Femur (tissue), 1 donor: ENCODE measurements at regions not wholly inside any gene's neighbourhood (a gene's known extent, or its start where the extent isn't known, plus 50 kb on each side); places are given as distances from the start of the nearest gene placed in this dataset.

Experiments
- DNase-seq: peaks from one replicate; pipeline ENCODE4 v3.0.0-alpha.2; 2017

- no peak for DNase-seq
These were observed 252.3 kb upstream of the ZP4 start for GRCh38 chr1:238143038-238143437.

DNA sequence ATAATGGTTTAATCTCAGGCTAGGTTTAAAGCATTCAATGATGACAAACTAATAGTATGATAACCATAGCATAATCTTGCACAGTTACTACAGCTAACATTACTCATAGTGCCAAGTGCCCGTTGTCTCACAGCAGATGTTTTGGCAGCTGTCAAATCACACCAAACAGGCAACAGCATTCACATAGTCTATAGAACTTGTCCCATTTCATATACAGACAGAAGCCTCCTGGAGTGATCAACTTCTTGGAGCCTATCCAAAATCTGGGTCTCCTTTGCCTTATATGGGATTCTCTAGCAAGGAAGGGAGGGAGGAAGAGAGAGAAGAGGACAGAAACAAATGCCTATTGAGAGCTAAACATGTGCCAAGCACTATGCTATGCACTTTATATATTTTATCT, 250.6 kb upstream of the ZP4 start:
- DNase-seq: no peak

DNA sequence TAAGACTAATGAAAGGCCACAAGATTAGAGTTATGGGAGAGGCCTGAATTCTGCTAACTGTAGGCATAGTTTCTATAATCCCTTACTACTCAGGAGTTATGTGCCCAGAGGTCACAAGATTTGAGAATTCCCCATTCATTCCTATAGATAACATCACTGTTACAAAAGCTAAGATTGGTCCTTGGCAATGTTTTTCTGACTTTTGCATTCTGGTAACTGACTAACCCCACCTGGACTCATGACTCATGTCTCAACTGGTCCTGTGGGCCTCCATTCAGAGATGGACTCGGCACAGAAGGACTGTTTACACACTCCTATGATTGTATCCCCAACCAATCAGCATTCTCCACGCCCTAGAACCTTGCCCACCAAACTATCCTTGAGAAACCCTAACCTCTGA, 249.0 kb upstream of the ZP4 start:
- DNase-seq: no peak

- DNase-seq: no peak
These were observed 247.4 kb upstream of the ZP4 start for GRCh38 chr1:238138059-238138626.

DNA sequence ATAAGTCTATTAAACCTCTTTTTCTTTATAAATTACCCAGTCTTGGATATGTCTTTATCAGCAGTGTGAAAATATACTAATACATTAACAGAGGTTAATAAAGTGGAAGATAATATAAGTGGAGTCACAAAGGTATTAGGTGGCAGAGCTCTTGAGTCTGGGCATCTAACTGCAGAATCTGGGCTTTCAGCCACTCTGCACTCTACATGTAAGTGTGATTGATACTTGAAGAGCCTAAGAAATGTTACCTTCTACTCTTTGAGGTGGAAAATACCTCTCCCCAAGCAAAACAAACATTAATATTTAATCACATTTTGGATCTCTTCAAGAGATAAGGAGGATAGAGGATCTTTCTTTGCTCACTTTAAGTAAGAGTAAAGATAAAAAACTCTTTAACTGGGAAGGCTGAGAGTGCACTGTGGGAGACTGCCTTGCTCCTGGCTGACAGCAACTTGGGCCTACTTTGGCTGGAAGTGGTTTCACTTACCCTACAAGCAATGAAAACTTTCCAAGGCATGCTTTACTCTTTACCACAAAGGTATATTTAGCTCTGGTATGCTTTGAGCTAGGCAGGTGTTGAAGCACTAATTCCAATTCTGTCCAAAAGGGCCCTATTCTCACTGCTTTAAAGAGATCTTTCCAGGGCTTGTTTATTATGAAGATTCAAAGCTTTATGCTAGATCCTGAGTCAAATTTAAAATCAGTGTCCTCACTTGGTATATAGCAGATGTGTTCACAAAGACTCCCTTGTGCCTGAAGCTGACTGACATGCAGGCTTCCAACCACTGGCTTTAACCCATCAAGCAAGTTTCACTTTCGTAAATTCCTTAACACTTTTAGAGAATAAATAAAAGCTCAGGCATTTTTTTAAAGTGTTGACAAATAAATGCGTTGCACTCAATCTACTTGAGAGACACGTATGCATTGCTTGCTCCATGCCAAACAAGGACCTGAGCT, 245.3 kb upstream of the ZP4 start:
- no peak for DNase-seq

GRCh38 chr1:238129677-238130076, 239.0 kb upstream of the ZP4 start:
- no peak for DNase-seq

GRCh38 chr1:238123201-238123600, 232.5 kb upstream of the ZP4 start:
- DNase-seq: no peak

- DNase-seq: no peak
These were observed 229.1 kb upstream of the ZP4 start for GRCh38 chr1:238119861-238120260.

DNA sequence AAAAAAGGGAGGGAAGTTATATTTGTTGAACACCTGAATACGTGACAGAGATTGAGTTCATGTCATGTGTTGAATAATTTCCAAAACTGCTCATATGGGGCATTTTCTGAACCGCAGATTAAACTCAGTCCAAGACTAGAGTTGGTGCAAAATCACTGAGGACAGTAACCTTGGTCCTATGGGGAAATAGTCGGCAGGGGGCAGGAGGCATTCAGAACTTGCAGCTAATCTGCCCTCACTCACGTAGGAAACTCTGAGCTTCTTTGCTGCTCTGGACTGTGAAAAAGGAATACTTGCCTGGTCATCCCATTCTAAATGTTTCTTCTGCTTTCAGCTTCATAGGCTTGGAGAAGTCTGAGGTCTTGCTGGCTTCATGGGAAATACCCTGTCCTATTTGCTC, 228.3 kb upstream of the ZP4 start:
- no peak for DNase-seq

- DNase-seq: no peak
These were observed 225.1 kb upstream of the ZP4 start for GRCh38 chr1:238115852-238116251.

GRCh38 chr1:238112952-238113621, 222.4 kb upstream of the ZP4 start:
- DNase-seq: no peak

DNA sequence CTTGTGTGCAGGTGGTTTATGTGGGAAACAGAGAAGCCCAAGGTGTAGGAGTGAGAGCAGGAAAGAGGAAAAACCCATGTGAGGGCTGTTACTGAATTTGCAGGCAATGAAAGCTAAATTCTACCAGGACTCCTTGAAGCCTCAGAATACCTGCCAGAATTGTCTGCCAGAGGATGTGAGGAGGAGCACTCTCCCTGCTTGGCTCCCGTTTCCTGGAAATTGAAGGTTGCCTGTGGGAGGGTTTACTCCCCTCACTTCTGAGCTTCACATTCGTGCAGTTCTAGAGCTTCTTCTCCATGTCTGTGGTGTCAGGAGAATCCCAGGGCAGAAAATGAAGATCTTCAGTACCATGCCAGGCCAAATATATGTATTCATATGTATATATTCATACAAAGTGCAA, 220.8 kb upstream of the ZP4 start:
- no peak for DNase-seq

DNA sequence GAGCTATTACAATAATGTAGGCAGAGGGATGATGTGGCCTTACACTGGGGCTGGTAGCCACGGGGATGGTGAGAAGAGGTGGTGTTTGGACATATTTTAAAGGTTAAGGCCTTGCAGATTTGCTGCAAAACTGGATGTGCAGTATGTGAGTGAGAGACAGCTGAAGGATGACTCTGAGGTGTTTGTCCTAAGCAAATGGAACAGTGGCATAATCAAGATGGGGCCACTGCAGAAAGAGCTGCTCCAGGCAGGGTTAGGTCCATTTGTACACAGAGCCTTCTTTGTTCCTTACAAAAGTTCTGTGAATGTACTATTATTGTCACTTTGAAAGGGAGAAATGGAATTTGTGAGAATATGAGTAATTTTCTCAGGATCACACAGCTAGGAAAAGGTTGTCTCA, 220.4 kb upstream of the ZP4 start:
- DNase-seq: no peak

- DNase-seq: no peak
These were observed 217.7 kb upstream of the ZP4 start for GRCh38 chr1:238108417-238108816.

- DNase-seq: no peak
These were observed 216.6 kb upstream of the ZP4 start for GRCh38 chr1:238107322-238107721.

DNA sequence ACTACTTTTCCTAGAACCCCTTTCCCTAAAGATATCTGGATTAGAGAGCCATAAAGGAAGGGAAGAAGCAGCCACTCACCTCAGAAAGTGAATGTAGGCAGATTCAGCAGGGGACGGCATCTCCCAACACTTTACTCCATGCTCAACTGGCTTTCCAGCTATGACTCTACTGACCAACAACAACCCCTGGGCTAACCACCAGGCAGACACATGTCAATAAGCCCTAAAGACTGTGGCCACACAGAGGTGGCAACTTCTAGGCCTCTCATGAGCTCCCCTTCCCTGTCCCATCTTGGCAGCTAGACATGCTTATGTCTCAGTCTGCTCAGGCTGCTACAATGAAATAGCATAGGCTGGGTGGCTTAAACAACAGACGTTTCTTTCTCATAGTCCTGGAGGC, 214.0 kb upstream of the ZP4 start:
- no peak for DNase-seq

DNA sequence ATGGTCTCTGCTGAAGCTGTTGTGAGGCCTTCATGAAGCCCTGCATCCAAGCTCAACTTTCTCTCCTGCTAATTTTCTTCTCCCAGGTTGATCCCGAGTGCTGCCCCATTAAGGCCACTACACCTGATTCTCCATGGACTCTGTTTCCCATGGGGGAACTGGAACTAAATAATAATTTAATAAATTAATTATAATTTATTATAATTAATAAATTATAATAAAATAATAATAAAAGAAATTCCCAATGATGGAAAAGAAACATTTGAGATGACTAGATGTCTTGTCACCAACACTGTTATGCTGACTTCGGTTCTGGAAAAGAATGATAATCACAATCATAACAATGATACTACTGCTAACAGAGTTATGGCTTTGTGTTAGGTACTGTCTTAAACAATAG, 211.2 kb upstream of the ZP4 start:
- DNase-seq: no peak

GRCh38 chr1:238099871-238100270, 209.1 kb upstream of the ZP4 start:
- no peak for DNase-seq

DNA sequence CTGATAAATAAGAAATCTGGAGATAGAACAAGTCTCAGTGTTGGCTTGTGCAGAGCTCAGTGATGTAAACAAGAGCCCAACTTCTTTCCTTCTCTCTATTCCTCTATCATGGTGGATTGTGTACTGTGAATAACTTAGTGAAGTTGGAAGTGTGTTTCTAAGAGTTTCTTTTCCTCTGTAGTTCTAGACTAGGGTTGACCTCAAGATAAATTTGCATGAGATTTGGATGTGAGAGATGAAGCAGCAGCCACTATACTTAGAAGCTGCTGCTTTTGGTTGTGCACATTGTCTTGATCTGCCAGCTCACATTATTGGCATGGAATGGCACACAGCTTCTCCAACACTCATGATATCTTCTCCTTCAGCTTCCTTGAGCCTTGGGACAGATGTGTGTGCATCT, 198.9 kb upstream of the ZP4 start:
- DNase-seq: no peak

DNA sequence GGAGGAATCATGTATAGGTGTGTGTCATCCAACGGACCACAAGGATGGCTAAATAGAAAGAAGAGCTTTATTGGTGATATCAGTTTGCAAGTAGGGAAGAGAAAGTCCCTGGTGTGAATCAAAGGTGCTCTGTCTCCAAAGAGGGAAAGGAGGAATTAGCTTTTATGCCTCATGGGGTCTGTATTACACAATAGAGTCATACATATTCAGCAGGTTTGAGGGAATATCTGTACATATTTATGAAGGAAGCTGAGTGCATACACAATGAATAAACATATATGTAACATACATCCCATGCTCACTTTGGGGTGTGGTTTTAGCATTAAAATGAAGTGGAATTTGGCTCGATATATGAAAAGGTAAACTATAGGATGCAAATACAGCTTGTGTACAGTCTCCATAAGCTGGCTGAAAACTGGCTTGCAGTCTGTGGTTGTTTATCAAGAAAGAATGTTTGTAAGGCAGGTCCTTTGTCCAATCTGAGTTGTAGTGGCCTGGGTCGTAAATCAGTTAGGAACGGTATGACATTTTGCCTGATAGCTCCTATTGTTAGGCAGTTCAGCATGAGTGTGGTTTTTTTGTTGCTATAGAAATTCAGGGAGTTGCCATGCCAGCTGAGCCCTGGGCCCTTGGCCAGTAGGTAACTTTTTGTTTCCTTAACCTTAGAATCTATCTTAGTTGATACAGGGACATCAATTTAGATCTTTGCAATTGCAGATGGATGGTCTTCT, 198.0 kb upstream of the ZP4 start:
- no peak for DNase-seq

DNA sequence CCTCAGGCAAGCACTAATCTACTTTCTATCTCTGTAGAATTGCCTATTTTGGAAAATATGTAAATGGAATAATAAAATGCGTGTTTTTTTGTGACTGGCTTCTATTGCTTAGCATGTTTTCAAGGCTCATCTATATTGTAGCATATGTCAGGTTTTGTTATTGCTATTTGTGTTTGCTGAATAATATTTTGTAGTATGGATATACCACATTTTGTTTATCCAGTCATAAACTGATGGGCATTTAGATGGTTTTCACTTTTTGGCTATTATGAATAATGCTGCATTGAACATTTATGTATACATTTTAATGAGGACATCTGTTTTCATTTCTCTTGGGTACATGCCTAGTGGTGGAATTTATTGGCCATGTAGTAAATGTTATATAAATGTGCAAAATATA, 183.3 kb upstream of the ZP4 start:
- DNase-seq: no peak

- no peak for DNase-seq
These were observed 180.3 kb upstream of the ZP4 start for GRCh38 chr1:238071061-238071460.

DNA sequence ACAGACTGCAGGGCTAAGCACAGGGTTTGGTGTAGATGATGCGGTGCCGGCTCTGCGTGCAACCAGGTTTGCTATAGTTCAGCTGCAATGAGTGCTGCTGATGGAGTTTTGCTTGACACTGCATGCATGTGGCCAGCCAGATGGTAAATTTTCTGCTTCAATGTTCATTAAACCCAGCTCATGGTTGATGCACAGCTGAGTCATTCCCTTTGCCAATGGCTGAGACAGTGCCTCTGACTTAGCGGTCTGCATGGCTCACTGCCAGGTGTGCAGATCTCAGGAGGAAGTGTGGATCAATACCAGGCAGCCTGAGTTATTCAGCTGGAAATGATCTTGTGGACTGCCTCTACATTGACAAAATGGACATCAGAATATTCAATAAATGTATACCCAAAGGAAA, 172.7 kb upstream of the ZP4 start:
- no peak for DNase-seq
